Ureter (tissue), 1 donor: ENCODE measurements at regions not wholly inside any gene's neighbourhood (a gene's known extent, or its start where the extent isn't known, plus 50 kb on each side); places are given as distances from the start of the nearest gene placed in this dataset.
"Not testable (repeated sequence)": the region's sequence is repeated elsewhere in the genome, so short reads cannot be mapped to it uniquely, and the experiment has no call there.

ENCODE experiments used
- DNase-seq: peaks from one replicate; pipeline ENCODE4 v3.0.0-alpha.2; 2020; ENCODE audit warnings: low spot score
- donor health status: DM: yes; HTN: yes; CAD: no.

DNA sequence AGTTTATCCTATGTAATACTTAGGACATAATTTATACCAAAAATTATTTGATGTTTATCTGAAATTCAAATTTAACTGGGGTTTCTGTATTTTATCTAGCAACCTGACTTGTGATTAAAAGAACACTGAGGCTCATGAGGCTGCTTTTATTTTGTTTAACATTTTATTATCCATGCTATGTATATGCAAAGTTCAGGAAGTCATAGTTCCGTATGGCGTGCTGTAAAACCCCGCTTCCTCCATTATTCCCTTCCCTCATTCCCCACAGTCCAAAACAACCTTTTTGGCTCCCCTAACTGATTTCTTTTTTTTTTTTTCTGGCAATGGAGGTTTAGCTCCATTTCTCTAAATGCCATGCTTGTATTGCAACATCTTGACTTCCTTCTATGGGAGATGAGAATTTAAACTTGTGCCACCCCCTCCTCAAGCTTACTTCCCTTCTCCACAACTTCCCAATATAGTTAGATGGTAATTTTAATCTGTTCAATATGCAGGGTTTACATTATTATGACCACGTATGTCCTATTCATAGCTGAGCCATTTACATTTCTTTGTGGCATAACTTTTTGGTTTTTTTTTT is 138.0 kb upstream of the DNAH14 start:
- no peak for DNase-seq

DNA sequence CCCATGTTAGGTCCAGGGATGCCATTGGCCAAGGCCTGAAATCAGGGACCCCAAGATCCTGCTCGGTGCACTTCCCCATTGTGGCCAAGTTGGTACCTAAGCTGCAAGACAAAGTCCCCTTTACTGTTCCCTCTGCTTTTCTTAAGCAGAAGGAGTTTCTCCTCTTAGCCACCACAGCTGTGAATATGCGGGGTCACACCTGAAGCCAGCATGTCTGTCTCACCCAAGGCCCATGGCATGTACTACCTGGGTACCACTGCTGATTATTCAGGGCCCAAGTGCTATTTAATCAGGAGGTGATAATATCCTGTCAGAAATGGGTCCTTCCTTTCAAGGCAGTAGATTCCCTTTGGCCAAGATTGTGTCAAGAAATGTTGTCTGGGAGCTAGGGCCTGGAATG is 133.9 kb upstream of the DNAH14 start:
- DNase-seq, result no peak

DNA sequence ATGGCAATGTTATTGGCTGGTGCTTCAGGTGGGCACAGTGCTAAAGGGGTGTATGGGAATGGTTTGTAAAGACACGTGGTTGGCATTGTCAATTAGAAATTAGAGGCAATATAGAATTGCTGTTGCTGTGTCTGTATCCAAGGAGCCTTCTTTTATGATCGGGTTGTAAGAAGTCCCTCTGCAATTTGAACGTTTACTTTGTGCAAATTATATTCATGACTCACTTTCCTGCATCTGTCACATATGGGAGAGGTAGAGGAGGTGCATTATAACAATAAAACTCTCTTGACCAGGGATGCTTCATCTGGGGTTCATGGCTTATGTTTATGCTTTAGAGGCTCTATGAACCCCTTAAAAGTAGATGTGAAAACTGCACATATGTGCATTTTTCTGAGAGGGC is 130.4 kb upstream of the DNAH14 start:
- no peak for DNase-seq

DNA sequence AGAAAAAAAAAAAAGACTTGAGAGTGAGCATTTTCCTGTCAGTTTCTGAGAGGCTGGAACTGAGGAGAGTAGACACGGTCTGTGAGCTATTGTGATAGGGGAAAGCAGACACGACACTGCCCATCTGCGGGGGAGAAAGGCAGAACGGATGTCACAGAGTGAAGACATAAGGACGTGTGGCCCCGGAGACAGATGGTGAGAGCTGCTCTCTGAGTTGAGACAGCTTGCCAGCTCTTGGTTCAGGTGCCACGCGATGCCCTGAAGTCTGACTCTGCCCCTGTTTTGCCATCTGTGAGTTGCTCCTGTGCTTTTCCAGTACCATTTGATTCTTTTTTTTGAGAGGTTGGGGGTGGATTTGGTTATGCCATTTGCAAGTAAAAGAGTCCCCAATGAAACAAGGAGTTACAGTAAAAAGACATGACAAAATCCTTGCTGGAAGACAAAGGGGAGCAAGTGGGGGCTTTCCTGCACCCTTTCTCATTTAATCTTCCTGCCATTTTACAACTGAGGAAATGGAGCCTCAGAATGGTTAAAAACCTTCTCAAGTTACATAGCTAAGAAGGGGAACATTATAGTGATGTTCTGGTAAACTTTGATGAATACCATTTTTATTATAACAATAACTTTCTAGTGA is 128.9 kb upstream of the DNAH14 start:
- no peak for DNase-seq

DNA sequence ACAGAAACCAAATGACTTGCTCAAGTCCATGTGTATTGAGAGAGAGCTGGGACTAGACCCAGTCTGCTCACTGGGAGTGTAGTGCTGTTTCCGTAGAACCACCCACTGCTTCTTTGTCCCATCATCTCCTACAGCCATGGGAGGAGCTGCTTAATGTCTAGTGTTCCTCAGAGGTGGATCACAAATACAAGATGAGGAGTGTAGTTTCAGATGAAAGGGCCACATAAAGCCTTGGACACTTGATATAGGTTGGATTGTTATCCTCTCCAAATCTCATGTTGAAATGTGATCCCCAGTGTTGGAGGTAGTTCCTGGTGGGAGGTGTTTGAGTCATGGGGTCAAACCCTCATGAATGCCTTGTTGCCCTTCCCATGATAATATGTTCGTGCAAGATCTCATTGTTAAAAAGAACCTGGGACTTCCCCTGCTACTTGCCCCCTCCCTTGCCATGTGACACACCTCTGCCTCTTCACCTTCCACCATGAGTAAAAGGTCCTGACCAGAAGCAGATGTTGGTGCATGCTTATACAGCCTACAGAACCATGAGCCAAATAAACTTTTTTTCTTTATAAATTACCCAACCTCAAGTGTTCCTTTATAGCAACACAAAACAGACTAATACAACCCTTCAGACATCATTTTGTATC is 127.5 kb upstream of the DNAH14 start:
- no peak for DNase-seq

DNA sequence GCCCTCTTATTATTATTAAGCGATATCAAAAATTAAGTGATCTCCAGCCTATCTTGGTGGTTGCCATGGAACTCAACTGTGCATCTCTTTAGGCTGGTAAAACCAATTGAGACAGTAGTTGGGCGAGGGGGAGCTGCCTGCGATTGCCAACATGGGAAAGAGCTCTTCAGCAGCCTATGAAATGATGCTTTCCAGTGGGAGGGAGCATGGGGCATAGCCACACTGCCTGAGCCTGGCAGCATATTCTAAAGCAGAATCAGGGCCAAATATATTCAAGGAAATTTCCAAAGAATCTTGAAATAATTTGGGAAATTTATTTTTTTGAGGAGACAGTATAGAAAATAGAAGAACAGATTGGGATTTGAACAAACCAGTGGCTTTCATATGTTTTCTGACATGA is 126.9 kb upstream of the DNAH14 start:
- DNase-seq, result no peak

DNA sequence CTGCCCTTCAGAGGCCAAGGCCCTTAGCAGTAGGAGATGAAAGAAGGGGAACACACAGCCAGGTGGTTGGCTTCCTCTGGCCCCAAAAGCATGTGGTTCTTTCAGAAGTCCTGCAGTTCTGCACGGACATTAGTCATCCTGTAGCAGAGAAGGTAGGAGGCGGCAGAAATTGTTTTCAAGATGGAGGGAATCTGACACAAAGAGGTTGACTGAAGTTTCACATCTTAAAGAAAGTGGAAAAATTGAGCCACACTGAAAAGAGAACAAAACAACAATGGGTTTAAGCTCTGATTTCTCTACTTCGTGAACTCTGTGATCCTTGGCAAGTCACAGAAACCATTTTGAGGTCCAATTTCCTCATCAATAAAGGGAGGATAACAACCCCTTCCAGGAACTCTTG is 125.3 kb upstream of the DNAH14 start:
- no peak for DNase-seq

DNA sequence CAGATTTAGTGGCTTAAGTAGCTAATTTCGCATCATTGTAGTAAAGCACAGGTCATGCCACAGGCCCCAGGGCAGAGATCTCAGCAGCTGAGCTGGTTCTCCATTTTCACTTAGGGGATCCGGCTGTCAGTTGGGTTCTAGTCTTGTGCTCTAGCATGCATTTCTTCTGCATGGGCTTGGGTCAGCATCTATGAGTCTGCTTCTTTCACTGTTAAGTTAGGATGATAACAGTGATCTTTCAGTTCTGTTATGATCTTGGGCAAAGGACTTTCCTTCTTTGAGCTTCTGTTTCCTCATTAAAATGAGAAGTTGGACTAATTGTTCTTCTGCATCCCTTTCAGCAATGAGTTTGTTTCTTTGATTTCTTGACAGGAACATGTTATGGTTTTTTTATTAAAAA is 123.6 kb upstream of the DNAH14 start:
- no peak for DNase-seq

DNA sequence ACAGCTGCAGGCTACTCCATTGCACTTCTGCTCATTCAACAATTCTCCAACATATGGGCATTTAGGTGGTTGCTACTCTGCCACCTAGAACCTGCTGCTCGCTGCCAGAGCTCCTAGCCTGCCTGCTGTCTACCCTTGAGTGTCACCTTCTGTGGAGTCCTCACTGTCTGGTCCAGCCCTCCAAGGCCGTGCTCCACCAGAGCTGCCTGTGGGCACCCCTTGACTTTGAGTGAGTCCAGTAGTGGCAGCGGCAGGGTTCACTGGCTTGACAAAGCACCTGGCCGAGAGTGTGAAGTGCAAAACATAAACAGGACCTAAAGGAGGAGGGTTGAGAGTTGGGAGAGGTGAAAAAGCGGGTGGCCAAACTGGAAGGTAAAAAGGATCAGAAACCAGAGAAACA is 120.3 kb upstream of the DNAH14 start:
- no peak for DNase-seq

DNA sequence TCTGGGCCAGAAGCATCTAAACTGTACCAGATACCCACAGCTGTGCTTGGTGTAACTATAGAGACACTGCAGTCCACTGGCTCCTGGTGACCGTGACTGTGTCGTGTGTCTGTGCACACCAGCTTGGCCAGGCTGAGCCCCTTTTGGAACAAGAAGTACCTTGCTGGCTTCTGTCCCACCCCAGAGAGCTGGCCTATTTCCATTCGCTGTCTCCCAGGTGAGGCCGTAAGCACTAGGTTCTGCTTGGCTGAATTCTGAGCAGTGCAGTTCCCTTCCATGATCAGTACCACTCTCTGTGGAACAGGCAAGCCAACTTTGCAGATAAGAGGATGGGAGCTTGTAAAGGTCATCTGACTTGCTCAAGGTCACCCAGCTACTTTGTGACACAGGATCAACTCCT is 119.9 kb upstream of the DNAH14 start:
- DNase-seq, result no peak

DNA sequence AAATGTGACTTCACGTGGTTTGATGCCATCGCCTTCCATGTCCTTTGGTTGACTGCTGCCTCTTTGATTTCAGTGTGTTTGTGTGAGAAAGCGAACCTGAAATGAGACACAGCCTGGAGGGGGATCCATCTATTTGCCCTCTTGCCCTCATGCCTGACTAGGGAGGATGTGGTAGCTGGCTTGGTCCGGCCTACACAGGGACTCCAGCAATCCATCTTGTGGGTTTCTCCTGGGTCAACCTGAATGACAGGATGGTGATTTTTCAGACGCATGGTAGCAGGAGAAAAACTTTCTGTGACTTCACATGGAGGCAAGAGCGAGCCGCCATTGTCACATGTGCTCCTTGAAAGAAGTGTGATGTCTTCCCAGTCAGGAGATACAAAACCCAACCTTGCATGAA is 117.9 kb upstream of the DNAH14 start:
- no peak for DNase-seq

DNA sequence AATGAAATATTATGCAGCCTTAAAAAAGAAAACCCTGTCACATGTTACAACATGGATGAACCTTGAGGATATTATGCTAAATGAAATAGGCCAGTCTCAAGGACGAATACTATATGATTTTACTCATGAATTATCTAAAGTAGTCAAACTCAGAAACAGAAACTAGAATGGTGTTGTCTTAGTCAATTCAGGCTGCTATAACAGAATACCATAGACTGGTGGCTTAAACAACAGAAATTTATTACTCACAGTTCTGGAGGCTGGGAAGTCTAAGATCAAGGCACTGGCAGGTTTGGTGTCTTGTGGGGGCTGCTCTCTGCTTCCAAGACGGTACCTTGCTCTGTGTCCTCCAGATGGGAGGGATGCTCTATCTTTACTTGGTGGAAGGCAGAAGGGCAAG is 113.8 kb upstream of the DNAH14 start:
- DNase-seq, result no peak

DNA sequence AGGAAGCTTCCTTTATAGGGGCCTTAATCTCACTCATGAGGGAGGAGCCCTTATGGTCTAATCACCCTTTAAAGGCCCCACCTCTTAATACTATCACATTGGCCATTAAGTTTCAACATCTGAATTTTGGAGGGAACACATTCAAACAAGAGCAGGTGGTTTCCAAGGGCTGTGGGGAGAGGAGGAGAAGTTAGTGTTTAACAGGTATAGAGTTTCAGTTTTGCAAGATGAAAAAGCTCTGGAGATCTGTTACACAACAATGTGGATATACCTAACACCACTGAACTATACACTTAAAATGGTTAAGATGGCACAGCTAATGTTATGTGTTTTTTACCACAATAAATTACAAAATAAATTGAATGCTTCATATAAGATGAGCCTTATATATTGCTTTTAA is 113.4 kb upstream of the DNAH14 start:
- DNase-seq, result no peak

DNA sequence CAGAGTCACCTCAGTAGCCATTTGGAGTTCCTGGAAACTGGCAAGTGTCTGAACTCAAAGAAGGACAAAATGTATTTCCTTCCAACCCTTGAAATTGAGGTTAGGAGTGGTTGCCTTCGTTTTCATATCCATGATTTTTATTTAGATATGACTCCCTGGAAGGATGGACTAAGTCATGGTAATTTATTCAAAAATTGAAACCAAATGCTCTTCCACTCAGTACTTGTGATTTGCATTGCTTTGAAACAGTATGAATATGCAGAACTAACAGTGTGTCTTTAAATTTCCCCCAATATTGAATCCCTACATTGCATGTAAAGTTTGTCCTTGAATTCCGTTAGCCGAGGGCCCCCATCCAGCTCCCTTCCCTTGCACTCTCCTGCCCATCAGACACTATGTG is 112.1 kb upstream of the DNAH14 start:
- DNase-seq, result no peak

DNA sequence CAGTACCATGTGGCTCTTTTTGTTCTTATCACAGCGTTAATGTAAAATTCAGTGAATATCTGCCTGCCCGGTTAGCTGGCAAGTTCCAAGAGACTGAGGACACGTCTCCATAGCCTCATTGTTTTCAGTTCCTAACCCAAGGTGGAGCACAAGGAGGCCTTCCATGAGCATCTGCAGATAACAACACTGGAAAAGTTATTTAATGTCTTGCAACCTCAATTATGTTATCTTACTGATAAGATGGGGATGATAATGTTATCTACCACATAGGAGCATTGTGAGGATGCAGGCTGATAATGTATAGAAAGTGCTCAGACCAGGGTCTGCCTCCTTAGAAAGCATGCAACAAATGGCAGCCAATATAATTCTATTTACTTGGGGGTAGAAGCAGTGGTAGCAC is 109.6 kb upstream of the DNAH14 start:
- no peak for DNase-seq

DNA sequence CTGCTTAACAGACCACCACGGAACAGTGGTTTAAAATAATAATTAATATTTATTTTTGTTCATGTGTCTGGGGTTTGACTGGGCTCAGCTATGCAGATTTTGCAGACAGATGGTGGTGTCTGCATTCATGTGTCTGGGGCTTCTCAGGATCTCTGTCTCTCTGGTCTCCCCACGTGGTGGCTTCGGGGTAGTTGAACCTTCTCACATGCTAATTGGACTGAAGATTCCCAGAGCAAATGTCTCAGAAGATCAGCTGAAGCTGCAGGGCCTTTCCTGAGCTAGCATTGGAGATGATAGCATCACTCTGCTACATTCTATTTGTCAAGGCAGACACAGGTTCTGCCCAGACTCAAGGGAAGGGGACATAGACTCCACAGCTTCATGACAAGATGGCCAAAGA is 109.1 kb upstream of the DNAH14 start:
- DNase-seq, result no peak

DNA sequence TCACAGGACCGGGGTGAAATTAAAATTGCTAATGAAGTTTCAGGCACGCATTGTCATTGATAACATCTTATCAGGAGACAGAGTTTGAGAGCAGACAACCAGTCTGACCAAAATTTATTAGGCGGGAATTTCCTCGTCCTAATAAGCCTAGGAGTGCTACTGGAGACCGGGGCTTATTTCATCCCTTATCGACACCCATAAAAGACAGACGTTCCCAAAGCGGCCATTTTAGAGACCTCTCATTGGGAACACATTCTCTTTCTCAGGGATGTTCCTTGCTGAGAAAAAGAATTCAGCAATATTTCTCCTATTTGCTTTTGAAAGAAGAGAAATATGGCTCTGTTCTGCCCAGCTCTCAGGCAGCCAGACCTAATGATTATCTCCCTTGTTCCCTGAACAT is 107.7 kb upstream of the DNAH14 start:
- not testable (repeated sequence) for DNase-seq

DNA sequence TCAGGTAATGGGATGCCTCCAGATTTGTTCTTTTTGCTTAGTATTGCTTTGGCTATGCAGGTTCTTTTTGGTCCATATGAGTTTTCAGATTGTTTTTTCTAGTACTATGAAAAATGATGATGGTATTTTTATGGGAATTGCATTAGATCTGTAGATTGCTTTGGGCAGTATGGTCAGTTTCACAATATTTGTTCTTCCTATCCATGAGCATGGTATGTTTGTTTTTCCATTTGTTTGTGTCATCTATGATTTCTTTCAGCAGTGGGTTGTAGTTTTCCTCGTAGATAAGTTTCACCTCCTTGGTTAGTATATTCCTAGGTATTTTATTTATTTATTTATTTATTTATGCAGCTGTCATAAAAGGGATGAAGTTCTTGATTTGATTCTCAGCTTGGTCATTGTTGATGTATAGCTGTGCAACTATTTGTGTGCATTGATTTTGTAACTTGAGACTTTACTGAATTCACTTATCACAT is 103.9 kb upstream of the DNAH14 start:
- DNase-seq, result no peak

DNA sequence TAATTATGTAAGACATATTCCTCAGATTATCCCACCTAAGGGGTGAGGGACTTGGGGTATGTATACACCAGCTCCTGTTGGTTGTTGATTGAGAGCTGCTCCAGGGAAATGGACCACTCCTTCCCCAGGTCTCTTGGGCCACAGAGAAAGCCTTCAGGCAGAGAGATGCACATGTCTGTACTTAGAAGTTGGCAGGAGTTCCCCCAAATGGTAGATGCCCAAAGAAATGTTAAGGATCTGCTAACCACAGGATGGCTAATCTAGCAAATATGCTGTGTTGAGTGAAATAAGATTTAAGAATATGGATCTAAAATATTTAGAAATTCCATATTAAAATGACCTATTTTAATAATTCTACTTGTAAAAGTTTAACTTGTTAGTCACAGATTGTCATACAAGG is 100.8 kb upstream of the DNAH14 start:
- no peak for DNase-seq

DNA sequence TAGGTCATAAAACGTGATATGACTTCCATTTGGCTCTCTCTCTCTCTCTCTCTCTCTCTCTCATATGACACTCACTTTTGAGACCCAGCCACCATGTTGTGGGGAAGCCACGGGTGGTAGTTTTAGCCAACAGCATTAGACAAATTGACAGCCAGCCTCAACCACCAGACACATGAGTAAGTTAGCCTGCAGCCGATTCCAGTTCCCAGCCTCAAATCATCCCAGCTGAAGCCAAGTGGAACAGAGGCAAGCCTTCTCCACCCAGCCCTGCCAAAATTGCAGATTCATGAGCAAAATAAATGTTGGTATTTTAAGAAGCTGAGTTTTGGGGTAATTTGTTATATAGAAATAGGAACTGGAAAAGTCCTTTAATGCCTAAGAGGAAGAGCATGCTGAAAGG is 98.0 kb upstream of the DNAH14 start:
- no peak for DNase-seq

DNA sequence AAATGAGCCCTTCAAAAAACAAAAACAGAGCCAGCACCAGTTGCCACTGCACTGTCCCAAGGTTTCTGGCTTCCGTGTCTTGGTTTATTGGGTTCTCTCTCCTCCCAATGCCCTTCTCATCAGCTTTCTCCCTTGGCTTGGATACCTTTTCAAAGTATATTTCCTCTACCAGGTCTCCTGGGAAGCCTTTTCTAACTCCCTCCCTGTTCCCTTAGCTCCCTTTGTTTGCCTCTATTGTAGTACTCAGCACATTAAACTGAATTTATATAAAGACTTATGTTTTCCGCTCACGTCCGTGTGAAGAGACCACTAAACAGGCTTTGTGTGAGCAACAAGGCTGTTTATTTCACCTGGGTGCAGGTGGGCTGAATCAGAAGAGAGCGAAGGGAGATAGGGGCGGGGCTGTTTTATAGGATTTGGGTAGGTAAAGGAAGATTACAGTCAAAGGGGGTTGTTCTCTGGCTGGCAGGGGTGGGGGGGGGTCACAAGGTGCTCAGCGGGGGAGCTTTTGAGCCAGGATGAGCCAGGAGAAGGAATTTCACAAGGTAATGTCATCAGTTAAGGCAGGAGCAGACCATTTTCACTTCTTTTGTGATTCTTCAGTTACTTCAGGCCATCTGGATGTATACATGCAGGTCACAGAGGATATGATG is 89.7 kb upstream of the DNAH14 start:
- not testable (repeated sequence) for DNase-seq

DNA sequence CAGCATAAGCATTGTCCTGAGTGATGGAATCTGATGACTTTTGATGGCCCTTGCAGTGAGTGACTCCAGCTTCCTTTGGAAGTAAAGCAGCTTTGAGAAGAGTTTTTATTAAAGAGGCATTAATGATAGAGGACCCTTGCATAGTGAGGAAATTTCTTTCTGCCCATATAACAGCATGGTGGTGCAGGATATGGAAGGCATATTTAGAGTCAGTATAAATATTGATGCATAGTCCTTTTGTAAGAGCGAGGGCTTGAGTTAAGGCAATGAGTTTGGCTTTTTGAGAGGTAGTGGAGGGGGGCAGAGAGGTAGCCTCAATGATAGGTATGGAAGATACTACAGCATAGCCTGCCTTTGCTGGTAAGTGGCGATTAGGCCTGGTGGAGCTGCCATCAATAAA is 87.7 kb upstream of the DNAH14 start:
- not testable (repeated sequence) for DNase-seq
